IMR-90 (cell line): ENCODE measurements at regions not wholly inside any gene's neighbourhood (a gene's known extent, or its start where the extent isn't known, plus 50 kb on each side); places are given as distances from the start of the nearest gene placed in this dataset.

Source experiments
- ATAC-seq: fragments of 200-7000 bp; cut with Tn5 transposase; 2 replicates; pipeline ENCODE4 v1.9.1; 2020; ENCODE audit warnings: low read depth, mild to moderate bottlenecking, moderate library complexity
- BruUV-seq: library from RNA; stranded (reverse); fragments of 400-500 nt; replicated peaks from 2 replicates; lab custom pipeline; 2021; lab: Mats Ljungman, UMichigan
- CTCF ChIA-PET: fragments of 300-600 bp; formaldehyde crosslinking; extraction: SDS; loops from one replicate; lab custom pipeline; 2021; ENCODE audit warnings: antibody characterized with exemption; lab: Yijun Ruan, JAX
- POLR2A ChIA-PET: fragments of 300-600 bp; sonication (Branson Sonifier 250); formaldehyde crosslinking; loops from one replicate; lab custom pipeline; 2022; ENCODE audit warnings: antibody characterized with exemption; ENCODE audit not compliant: unreplicated experiment; lab: Charles Lee
- DNase-seq: peaks from one replicate; pipeline ENCODE4 v3.0.0; 2013
- H2AFZ ChIP-seq: replicated peaks from 2 replicates; pipeline ENCODE3; 2013; ENCODE audit warnings: low read length, mild to moderate bottlenecking; ENCODE audit not compliant: poor library complexity
- H2AK5ac ChIP-seq: 2 replicates; pipeline ENCODE4 v1.6.1; 2013; ENCODE audit warnings: low read depth, low read length, inconsistent platforms
- H2AK9ac ChIP-seq: replicated peaks from 2 replicates; pipeline ENCODE3; 2013; ENCODE audit warnings: mild to moderate bottlenecking, low read depth, low read length, moderate library complexity; ENCODE audit not compliant: poor library complexity
- H2BK120ac ChIP-seq: 2 replicates; pipeline ENCODE4 v1.6.1; 2013; ENCODE audit warnings: low read depth, low read length, inconsistent platforms
- H2BK15ac ChIP-seq: 3 replicates; pipeline ENCODE4 v1.6.1; 2013; ENCODE audit warnings: low read depth, low read length, inconsistent platforms
- H2BK20ac ChIP-seq: 2 replicates; pipeline ENCODE4 v1.6.1; 2013; ENCODE audit warnings: low read depth, mild to moderate bottlenecking, inconsistent platforms, low read length, moderate library complexity
- H2BK5ac ChIP-seq: 2 replicates; pipeline ENCODE4 v1.6.1; 2013; ENCODE audit warnings: mild to moderate bottlenecking, low read depth, low read length, inconsistent platforms; ENCODE audit not compliant: poor library complexity, severe bottlenecking
- H3K14ac ChIP-seq: replicated peaks from 2 replicates; pipeline ENCODE4 v1.6.1; 2013; ENCODE audit warnings: low read depth, low read length, inconsistent platforms
- H3K18ac ChIP-seq: 2 replicates; pipeline ENCODE4 v1.6.1; 2013; ENCODE audit warnings: low read depth, low read length, control low read depth
- H3K23ac ChIP-seq: 2 replicates; pipeline ENCODE4 v1.6.1; 2013; ENCODE audit warnings: low read depth, low read length, inconsistent platforms
- H3K27ac ChIP-seq: 2 replicates; pipeline ENCODE4 v1.5.1; 2013; ENCODE audit warnings: mild to moderate bottlenecking, control low read depth, low read length; ENCODE audit not compliant: insufficient read depth
- H3K27me3 ChIP-seq: 2 replicates; pipeline ENCODE4 v1.6.1; 2013; ENCODE audit warnings: low read length; ENCODE audit not compliant: control insufficient read depth, insufficient read depth
- H3K36me3 ChIP-seq: 2 replicates; pipeline ENCODE4 v1.6.1; 2013; ENCODE audit warnings: low read length, mixed read lengths; ENCODE audit not compliant: control insufficient read depth, insufficient read depth
- H3K4ac ChIP-seq: 2 replicates; pipeline ENCODE4 v1.6.1; 2013; ENCODE audit warnings: low read depth, low read length, inconsistent platforms
- H3K4me1 ChIP-seq: 2 replicates; pipeline ENCODE4 v1.6.1; 2013; ENCODE audit warnings: low read length, mixed read lengths; ENCODE audit not compliant: control insufficient read depth, insufficient read depth
- H3K4me2 ChIP-seq: 2 replicates; pipeline ENCODE4 v1.6.1; 2013; ENCODE audit warnings: low read depth, mild to moderate bottlenecking, control low read depth, low read length, moderate library complexity
- H3K4me3 ChIP-seq: 2 replicates; pipeline ENCODE4 v1.5.1; 2013; ENCODE audit warnings: low read depth, mild to moderate bottlenecking, control low read depth, low read length, moderate library complexity; ENCODE audit not compliant: insufficient read depth
- H3K56ac ChIP-seq: 2 replicates; pipeline ENCODE4 v1.6.1; 2013; ENCODE audit warnings: low read length, inconsistent platforms; ENCODE audit not compliant: insufficient read depth; ENCODE audit errors: extremely low read depth
- H3K79me1 ChIP-seq, 2 experiments: 2 replicates each; pipeline ENCODE4 v1.6.1; 2013; ENCODE audit warnings: low read length in 2 of 2, inconsistent platforms in 1 of 2, low read depth in 1 of 2
- H3K9ac ChIP-seq: 2 replicates; pipeline ENCODE4 v1.6.1; 2013; ENCODE audit warnings: low read depth, low read length, control low read depth
- H3K9me1 ChIP-seq: 2 replicates; pipeline ENCODE4 v1.6.1; 2013; ENCODE audit warnings: low read length, inconsistent platforms; ENCODE audit not compliant: insufficient read depth
- H3K9me3 ChIP-seq: 2 replicates; pipeline ENCODE4 v1.6.1; 2013; ENCODE audit warnings: low read length; ENCODE audit not compliant: control insufficient read depth, insufficient read depth
- H4K20me1 ChIP-seq: 2 replicates; pipeline ENCODE4 v1.6.1; 2013; ENCODE audit warnings: low read length, inconsistent platforms; ENCODE audit not compliant: insufficient read depth
- H4K5ac ChIP-seq: 2 replicates; pipeline ENCODE4 v1.6.1; 2013; ENCODE audit warnings: mild to moderate bottlenecking, low read depth, low read length, control low read depth
- H4K8ac ChIP-seq, 2 experiments: 2 replicates each; pipeline ENCODE4 v1.6.1; 2013; ENCODE audit warnings: low read depth in 2 of 2, low read length in 2 of 2, control low read depth in 1 of 2, inconsistent platforms in 1 of 2
- H4K91ac ChIP-seq: 2 replicates; pipeline ENCODE4 v1.6.1; 2013; ENCODE audit warnings: low read depth, low read length, inconsistent platforms; ENCODE audit not compliant: insufficient read depth
- MAZ ChIP-seq: IDR thresholded peaks from 2 replicates; pipeline ENCODE4 v1.6.1; 2012; ENCODE audit warnings: low read depth, mild to moderate bottlenecking, low read length, improper control_type of control experiment, moderate library complexity, borderline replicate concordance
- WGBS, 2 experiments: methylation state at CpG; one replicate each; pipeline versions ENCODE4 v1.1.5 to v1.1.7; 2013; ENCODE audit warnings: missing lambda C conversion rate in 2 of 2; ENCODE audit not compliant: insufficient read length in 1 of 2; ENCODE audit errors: extremely low coverage in 2 of 2; 5-methylcytosine and 5-hydroxymethylcytosine counted together
- dilution Hi-C: fragments of 300-500 bp; cut with HindIII; formaldehyde crosslinking; loops from one replicate; pipeline ENCODE4 v1.14.3; 2018; ENCODE audit warnings: low sequenced_read_pairs; ENCODE audit not compliant: unreplicated experiment
- in situ Hi-C: fragments of 300-500 bp; cut with MboI; formaldehyde crosslinking; loops from 3 replicates; pipeline ENCODE4 v1.14.3; 2019; ENCODE audit warnings: low sequenced_read_pairs, inconsistent platforms, mixed read lengths
- intact Hi-C: fragments of 100-400 bp; cut with micrococcal nuclease; formaldehyde crosslinking; loops from 2 replicates; pipeline ENCODE4 v1.10.0; 2022

DNA sequence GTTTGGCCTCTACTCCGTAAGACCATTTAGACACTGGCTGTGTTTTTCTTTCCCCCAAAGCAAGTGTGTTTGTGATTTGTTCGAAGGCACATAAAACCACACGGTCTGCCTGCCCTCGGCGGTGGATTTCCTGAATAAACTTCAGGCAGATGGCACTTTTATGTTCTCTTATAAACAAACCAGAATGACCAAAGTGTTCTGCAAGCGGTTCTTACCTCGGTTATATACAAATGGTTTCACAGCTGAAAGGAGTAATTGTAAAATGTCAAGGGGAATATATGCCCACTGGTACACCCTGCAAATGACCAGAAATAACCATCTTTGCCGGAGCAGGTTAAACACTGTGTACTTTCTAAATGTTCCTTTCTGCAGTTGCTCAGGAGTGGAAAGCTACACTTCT, 1475.8 kb upstream of the TMEM132C start:
- no peak overlapping the region for H2BK120ac ChIP-seq
- H4K8ac ChIP-seq: no peak overlapping the region
- no peak for DNase-seq
- H2AK9ac ChIP-seq: no peak overlapping the region
- no peak overlapping the region for H2BK5ac ChIP-seq
- no peak overlapping the region for H4K5ac ChIP-seq
- no peak overlapping the region for H3K18ac ChIP-seq
- no peak for ATAC-seq
- 83% methylated on average over 1 of the region's 8 CpGs; no CpG with 5 or more reads in 1 of the 2 experiments for WGBS, 2 experiments
- no peak overlapping the region for H4K91ac ChIP-seq
- CTCF ChIA-PET: no interaction called here
- POLR2A ChIA-PET: no interaction called here
- H3K4me3 ChIP-seq: no peak overlapping the region
- H3K79me1 ChIP-seq: no peaks in the 10 kb centered on the region
- in situ Hi-C loops (no loop called here), dilution Hi-C loops (no loop called here), intact Hi-C loops (no loop called here)
- no peak overlapping the region for H2BK20ac ChIP-seq
- no peak overlapping the region for H3K4ac ChIP-seq
- no peak for TF ChIP-seq MAZ
- no peak overlapping the region for H2AK5ac ChIP-seq
- H2BK15ac ChIP-seq: no peak overlapping the region
- H2AFZ ChIP-seq: no peak overlapping the region
- BruUV-seq: no TSS peak
- H4K20me1 ChIP-seq: no peaks in the 10 kb centered on the region
- no peak overlapping the region for H3K23ac ChIP-seq
- H3K9me1 ChIP-seq: no peaks in the 10 kb centered on the region
- H3K4me1 ChIP-seq: no peaks in the 10 kb centered on the region
- no peaks in the 10 kb centered on the region for H3K36me3 ChIP-seq
- H3K9me3 ChIP-seq: peaks cover 24% of the 10 kb centered on the region
- no peak overlapping the region for H3K9ac ChIP-seq
- H3K56ac ChIP-seq: no peak overlapping the region
- no peak overlapping the region for H3K14ac ChIP-seq
- no peak overlapping the region for H3K27ac ChIP-seq
- H3K4me2 ChIP-seq: no peak overlapping the region
- H3K27me3 ChIP-seq: no peaks in the 10 kb centered on the region
